ENCODE measurements at regions not wholly inside any gene's neighbourhood (a gene's known extent, or its start where the extent isn't known, plus 50 kb on each side); places are given as distances from the start of the nearest gene placed in this dataset.

- WGBS (ENCODE audit: insufficient coverage, insufficient replicate concordance, low lambda C conversion rate, missing lambda C conversion rate): 91% methylated on average over 1 of the region's 1 CpG
- ATAC-seq (no peak), DNase-seq (ENCODE audit: low read depth, low spot score) (no peak), FAIRE-seq (no peak)
- Histone ChIP-seq H3K27ac (ENCODE audit: control insufficient read depth, insufficient read depth) (no peak overlapping the region), H3K79me2 (ENCODE audit: control insufficient read depth, insufficient read depth, low read length) (no peaks in the 10 kb centered on the region), H3K27me3 (replicated peaks in 1 of 2; ENCODE audit: control insufficient read depth in 2 of 2, insufficient read depth in 2 of 2, low read length in 1 of 2) (no peaks in the 10 kb centered on the region), H3K36me3 (ENCODE audit: control insufficient read depth in 2 of 2, insufficient read depth in 2 of 2, low read length in 1 of 2) (no peaks in the 10 kb centered on the region), H3K9ac (ENCODE audit: control insufficient read depth, insufficient read depth, low read length) (no peak overlapping the region), H3K4me2 (ENCODE audit: control insufficient read depth, insufficient read depth) (no peak overlapping the region), H2AFZ (ENCODE audit: control insufficient read depth, low read depth, low read length) (no peak overlapping the region), H3K4me1 (ENCODE audit: control insufficient read depth, insufficient read depth, low read length) (no peaks in the 10 kb centered on the region), H3K9me3 (replicated peaks; ENCODE audit: control insufficient read depth, insufficient read depth, low read length) (no peaks in the 10 kb centered on the region), H3K4me3 (no peak overlapping the region), H4K20me1 (ENCODE audit: control insufficient read depth, insufficient read depth) (no peaks in the 10 kb centered on the region)
- CTCF ChIA-PET: no interaction called here
- SMC1A ChIA-PET (ENCODE audit: uncharacterized antibody, unreplicated experiment): interaction anchor here (1.2 kb wide), 1 partner anchor 25 kb away, joined by 5 read pairs; no protein-coding TSS in a partner anchor
- intact Hi-C loops (cut with micrococcal nuclease; ENCODE audit: unreplicated experiment) (no loop called here), in situ Hi-C loops (cut with MboI) (no loop called here)
- POLR2A ChIA-PET: no interaction called here
- no peak for TF ChIP-seq CREM (IDR thresholded peaks at IDR 0.05; ENCODE audit: low read depth)
- no peak for TF ChIP-seq STAT1 (conservative IDR thresholded peaks at IDR 0.05)
- TF ChIP-seq, protein P1, sequence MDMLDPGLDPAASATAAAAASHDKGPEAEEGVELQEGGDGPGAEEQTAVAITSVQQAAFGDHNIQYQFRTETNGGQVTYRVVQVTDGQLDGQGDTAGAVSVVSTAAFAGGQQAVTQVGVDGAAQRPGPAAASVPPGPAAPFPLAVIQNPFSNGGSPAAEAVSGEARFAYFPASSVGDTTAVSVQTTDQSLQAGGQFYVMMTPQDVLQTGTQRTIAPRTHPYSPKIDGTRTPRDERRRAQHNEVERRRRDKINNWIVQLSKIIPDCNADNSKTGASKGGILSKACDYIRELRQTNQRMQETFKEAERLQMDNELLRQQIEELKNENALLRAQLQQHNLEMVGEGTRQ (IDR thresholded peaks at IDR 0.05; ENCODE audit: borderline replicate concordance, low read depth, low read length): no peak
- no peak for TF ChIP-seq WRNIP1 (IDR thresholded peaks at IDR 0.05; ENCODE audit: borderline replicate concordance, low read depth, low read length)
- no peak for TF ChIP-seq BRCA1 (IDR thresholded peaks at IDR 0.05; ENCODE audit: low read depth, low read length)
- no peak for TF ChIP-seq MYB (IDR thresholded peaks at IDR 0.05; ENCODE audit: borderline replicate concordance, low read depth, low read length)
- no peak for TF ChIP-seq ZZZ3 (IDR thresholded peaks at IDR 0.05; ENCODE audit: control insufficient read depth, insufficient read length, low read depth)
- no peak for TF ChIP-seq CBX3 (IDR thresholded peaks at IDR 0.05; ENCODE audit: borderline replicate concordance, low read depth)
- TF ChIP-seq SIN3A (IDR thresholded peaks at IDR 0.05; ENCODE audit: low read depth, low read length): no peak
- TF ChIP-seq RELA (IDR thresholded peaks at IDR 0.05; ENCODE audit: borderline replicate concordance, partially characterized antibody): no peak
- TF ChIP-seq FOS (IDR thresholded peaks at IDR 0.05; ENCODE audit: borderline replicate concordance, extremely low read depth, insufficient read length): no peak
- no peak for TF ChIP-seq CEBPB (IDR thresholded peaks at IDR 0.05; ENCODE audit: borderline replicate concordance in 1 of 2, low read depth in 2 of 2, low read length in 2 of 2)
- TF ChIP-seq MEF2B (IDR thresholded peaks at IDR 0.05; ENCODE audit: partially characterized antibody, poor library complexity, severe bottlenecking): no peak
- no peak for TF ChIP-seq ZNF24 (IDR thresholded peaks at IDR 0.05)
- TF ChIP-seq, protein P2, sequence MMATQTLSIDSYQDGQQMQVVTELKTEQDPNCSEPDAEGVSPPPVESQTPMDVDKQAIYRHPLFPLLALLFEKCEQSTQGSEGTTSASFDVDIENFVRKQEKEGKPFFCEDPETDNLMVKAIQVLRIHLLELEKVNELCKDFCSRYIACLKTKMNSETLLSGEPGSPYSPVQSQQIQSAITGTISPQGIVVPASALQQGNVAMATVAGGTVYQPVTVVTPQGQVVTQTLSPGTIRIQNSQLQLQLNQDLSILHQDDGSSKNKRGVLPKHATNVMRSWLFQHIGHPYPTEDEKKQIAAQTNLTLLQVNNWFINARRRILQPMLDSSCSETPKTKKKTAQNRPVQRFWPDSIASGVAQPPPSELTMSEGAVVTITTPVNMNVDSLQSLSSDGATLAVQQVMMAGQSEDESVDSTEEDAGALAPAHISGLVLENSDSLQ (IDR thresholded peaks at IDR 0.05): no peak
- no peak for TF ChIP-seq IKZF1 (conservative IDR thresholded peaks at IDR 0.05)
- RAD21 ChIA-PET (ENCODE audit: unreplicated experiment): no interaction called here
- no TSS peak for BruUV-seq (replicated peaks)
Observed at GRCh38 chr10:112091703-112092102, 91.9 kb downstream of the GPAM start.
